Activated CD4-positive, CD25-positive, alpha-beta regulatory T cell treated with anti-CD3 and anti-CD28 coated beads, Interleukin-2, amount 50 U/mL, for 16 hours (primary cell): ENCODE measurements at regions not wholly inside any gene's neighbourhood (a gene's known extent, or its start where the extent isn't known, plus 50 kb on each side); places are given as distances from the start of the nearest gene placed in this dataset.

Source experiments
- DNase-seq: peaks from one replicate; pipeline ENCODE4 v3.0.0-alpha.2; 2020; ENCODE audit warnings: low read depth, low spot score

- DNase-seq, result no peak
These were observed 67.0 kb upstream of the ARHGEF3 start for GRCh38 chr3:56868706-56869105.

GRCh38 chr3:56867671-56868070, 65.9 kb upstream of the ARHGEF3 start:
- DNase-seq, result no peak

GRCh38 chr3:56864918-56865524, 63.3 kb upstream of the ARHGEF3 start:
- DNase-seq, result no peak

- DNase-seq, result no peak
These were observed 62.3 kb upstream of the ARHGEF3 start for GRCh38 chr3:56864090-56864489.

DNA sequence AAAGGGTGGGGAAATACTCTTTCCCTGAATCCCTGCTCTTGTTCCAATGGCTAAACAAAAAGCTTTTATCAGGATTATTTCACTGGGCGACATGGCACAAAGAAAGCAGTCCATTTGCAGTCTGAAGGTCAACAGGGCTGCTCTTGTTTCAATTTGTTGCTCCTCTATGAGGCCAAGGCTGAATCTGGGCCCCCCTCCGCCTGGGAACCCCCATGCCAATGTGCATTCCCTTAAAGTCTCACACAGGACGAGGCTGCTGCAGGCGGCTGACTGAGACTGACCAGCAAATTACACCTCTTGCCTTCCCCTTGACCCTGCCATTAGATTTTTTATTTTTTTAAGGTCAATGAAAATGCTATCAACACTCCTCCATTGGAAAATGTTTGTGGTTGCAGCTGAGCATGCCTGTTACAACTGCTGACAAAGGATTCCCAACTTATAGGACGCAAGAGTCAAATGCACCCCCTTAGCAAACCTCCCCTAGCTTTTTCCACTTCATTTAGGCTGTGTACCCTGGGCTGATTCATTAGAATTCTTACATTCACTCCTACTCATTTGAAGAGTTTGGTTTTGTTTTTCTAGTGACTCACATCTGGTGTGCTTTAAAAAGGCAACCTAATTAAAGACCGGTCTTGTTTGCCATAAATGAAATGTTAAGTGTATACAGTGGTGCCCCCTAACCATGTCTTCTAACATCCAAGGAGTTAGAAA, 60.8 kb upstream of the ARHGEF3 start:
- no peak for DNase-seq

- DNase-seq, result no peak
These were observed 59.8 kb upstream of the ARHGEF3 start for GRCh38 chr3:56861511-56861910.

DNA sequence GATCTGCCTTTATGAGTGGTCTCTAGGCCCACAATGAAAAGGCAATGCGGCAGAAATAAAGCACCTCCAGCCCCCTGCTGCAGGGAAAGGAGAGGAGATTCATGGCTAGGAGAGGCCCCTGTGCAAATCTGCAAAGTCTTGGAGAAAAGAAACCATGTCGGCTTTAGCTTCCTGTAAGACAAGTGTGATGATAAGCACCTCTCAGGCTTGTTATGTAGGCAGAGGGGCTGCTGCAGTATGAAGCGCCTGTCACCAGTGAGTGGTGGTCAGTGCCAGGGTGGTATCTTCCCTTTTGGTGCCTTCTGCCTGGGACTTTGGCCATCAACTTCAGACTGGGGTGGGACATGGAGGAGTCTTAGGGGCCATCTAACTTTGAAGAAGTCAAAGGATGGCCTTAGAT, 59.2 kb upstream of the ARHGEF3 start:
- no peak for DNase-seq

DNA sequence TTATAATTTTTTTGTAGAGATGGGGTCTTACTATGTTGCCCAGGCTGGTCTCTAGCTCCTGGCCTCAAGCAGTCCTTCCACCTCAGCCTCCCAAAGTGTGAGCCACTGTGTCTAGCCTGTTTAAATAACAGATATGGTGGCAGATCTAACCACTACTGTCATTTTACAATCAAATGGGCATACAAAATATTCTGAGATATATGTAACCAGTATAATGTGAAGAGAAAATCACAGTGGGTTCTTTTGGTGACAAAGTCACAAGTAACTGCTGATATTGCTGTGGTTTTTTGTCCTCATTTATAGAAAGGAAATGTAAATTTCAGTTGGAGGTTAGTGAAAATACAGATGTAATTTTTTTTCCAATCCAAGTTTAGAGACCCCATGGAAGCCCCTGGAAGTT, 58.6 kb upstream of the ARHGEF3 start:
- no peak for DNase-seq

DNA sequence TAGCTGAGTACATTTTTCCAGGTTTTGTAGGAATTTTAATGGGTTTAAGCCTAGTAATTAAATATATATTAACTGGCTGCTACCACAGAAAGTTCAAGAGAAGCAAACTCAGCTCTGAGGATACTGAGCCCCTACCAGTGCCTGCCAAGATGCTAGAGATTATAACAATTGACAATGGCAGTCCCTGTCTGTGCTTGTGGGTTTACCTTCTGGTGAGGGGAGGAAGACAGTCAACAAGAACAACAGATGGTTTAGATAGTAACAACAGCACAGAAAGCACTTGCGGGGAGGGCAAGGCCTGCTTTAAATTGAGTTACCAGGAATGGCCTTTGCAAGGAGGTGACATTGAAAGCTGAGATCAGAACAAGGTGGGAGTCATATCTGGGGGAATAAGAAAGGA, 56.6 kb upstream of the ARHGEF3 start:
- DNase-seq, result no peak

- no peak for DNase-seq
These were observed 55.4 kb upstream of the ARHGEF3 start for GRCh38 chr3:56857178-56857577.

GRCh38 chr3:56856752-56857151, 55.0 kb upstream of the ARHGEF3 start:
- DNase-seq, result no peak

DNA sequence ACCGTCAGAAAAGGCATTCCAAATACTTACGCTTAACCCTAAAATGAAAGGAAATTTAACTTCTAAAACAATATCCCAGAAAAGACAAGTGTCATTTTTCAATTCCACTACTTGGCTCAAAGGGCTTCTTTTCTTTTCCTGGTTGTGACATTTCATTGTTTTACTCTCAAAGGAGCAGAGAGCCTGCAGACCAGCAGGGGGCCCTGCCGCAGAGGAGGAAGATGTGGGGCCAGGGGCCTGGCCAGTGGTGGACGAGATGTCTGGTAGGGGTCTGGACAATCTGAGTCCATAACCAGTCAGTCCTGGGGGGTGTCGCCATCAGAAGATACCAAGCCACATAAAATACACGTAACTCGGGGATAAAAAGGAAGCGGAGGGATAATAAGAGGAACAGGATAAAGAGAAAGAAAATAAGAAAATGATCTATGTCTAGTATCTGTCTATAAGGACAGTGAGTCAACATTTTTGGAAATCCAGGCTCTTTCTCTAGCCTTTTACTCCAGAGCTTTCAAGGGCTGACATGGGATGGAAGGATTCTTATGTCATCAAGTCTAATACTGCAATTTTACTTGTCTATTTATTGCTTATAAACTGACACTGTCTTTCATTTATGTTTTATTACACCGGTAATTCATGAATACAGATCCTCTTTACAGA, 54.2 kb upstream of the ARHGEF3 start:
- DNase-seq, result no peak

DNA sequence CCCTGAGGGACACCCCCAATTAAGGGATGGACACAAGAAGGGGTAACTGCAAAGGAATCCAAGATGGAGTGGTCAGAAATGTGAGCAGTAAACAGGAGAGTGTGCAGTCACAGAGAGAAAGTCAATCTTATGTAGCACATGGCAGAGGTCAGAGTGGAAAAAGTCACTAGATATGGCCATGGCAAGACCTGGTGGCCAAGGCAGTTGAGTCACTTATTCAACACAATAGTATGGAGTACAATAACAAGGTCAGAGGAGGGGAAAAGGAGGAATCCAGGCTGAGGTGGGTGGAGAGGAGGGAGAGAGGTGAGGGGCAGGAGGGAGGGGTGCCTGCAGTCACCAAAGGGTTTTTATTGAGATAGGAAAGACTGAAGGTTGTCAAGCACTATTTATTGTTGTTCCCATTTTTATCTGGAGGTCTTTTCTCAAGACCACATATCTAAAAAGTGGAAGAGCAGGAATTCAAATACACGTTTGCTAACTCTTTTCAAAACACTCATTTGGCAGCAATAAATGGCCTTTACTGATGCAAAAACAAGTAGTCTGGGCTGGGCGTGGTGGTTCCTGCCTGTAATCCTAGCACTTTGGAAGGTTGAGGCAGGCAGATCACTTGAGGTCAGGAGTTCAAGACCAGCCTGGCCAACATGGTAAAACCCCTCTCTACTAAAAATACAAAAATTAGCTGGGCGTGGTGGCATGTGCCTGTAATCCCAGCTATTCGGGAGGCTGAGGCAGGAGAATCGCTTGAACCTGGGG, 53.3 kb upstream of the ARHGEF3 start:
- DNase-seq, result no peak

- DNase-seq, result no peak
These were observed 50.5 kb upstream of the ARHGEF3 start for GRCh38 chr3:56851966-56852884.
